Stimulated activated CD8-positive, alpha-beta memory T cell treated with anti-CD3 and anti-CD28 coated beads, Interleukin-4, amount 100 ng/mL, for 4 hours (primary cell): ENCODE measurements at regions not wholly inside any gene's neighbourhood (a gene's known extent, or its start where the extent isn't known, plus 50 kb on each side); places are given as distances from the start of the nearest gene placed in this dataset.
"Not testable (repeated sequence)": the region's sequence is repeated elsewhere in the genome, so short reads cannot be mapped to it uniquely, and the experiment has no call there.

ENCODE experiments used
- DNase-seq, 2 donors: peaks; one replicate each; pipeline ENCODE4 v3.0.0-alpha.2; 2020; ENCODE audit warnings: low read depth in 2 of 2, low spot score in 1 of 2

DNA sequence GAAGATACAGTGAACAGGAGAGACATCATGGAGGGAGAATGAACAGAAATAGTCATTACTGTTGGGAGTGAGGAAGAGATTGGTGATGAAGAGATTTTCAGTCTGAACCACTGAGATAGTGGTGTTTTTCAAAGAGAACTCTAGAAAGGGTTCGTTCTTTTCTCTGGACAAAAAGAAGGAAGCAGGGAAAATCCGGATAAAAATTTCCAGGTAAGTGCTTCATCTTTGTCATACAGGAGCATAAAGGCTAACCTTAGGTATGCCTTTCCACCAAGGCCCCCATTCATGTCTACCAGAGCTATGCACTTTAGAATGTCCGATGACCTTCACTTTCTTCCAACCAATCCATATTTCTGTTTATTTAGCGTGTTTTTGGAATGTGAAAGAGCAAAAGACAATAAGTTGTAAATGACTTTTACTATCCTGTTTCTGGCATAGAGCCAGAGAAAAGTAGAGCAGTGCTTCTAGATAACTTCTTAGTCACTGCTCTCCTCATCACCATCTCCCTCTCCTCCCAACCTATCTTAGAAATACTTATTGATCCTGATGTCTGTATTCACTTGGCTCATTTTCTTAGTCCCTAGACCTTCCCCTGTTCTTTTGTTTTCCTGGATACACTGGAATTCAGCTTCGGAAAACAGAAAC, 116.5 kb downstream of the TTC6 start:
- no peak for DNase-seq

DNA sequence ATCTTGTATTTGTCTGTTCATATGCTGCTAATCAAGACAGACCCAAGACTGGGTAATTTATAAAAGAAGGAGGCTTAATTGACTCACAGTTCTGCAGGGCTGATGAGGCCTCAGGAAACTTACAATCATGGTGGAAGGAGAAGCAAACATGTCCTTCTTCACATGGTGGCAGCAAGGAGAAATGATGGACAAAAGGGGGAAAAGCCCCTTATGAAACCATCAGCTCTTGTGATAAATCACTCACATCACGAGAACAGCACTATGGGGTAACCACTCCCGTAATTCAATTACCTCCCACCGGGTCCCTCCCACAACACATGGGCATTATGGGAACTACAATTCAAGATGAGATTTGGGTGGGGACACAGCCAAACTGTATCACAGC, 117.0 kb downstream of the TTC6 start:
- not testable (repeated sequence) for DNase-seq

DNA sequence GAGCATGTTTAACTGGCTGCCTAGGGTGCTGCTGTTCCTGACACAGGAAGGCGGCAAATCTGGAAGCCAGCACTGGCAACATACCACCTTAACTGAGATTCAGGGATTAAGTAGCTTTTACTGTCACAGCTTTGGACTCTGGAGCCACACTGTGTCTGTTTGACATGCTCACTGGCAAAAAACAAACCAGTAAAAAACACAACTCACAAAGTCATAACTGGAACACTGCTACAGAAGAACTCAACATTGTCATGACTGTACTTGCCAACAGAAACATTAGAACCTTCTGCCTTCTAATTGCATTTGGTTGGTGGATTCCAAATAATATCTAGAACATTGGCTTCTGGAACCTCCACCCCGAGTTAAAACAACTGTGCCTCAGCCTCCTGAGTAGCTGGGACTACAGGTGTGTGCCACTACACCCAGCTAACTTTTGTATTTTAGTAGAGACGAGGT, 117.6 kb downstream of the TTC6 start:
- DNase-seq, result no peak

DNA sequence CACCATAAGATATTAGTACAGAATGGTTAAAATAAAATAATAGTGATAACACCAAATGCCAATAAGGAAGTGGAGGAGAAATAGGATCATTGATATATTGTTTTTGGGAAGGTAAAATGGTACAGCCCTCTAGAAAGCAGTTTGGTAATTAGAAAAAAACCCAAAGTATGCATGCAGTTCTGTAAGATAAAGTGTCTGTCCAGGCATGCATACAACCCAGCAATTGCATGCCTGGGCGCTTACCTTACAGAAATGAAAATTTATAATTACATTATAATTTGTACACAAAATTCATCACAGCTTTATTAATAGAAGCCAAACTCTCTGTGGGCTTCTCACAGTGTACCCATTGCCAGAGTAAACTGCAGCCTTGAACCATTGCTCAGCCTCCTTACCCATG, 124.7 kb downstream of the TTC6 start:
- DNase-seq, result no peak

DNA sequence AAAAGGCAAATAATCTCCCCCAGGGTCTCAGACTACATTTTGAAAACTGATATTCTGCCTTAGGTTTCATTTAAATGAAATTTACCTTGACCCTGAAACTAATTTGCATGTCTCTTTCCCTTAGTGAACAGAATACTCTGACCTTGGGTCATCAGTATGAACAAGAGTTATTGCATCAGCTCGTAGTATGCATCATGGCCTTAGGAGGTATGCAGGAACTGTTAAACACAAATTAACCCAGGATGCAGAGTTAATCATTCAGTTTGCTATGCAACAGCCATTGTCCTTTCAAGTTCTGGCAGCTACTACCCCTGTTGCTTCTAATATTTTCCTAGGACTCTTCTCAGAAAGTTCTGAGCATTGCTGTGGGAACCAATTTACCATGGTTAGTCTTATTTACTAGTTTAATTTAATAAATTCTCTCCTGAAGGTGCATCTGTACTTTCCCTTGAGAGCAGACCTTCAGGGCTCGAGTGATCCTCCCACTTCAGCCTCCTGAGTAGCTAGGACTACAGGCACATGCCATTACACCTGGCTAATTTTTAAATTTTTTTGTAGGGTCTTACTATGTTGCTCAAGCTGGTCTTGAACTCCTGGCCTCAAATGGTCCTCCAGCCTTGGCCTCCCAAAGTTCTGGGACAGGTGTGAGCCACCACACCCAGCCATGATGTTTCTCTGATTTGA, 126.7 kb downstream of the TTC6 start:
- no peak for DNase-seq

DNA sequence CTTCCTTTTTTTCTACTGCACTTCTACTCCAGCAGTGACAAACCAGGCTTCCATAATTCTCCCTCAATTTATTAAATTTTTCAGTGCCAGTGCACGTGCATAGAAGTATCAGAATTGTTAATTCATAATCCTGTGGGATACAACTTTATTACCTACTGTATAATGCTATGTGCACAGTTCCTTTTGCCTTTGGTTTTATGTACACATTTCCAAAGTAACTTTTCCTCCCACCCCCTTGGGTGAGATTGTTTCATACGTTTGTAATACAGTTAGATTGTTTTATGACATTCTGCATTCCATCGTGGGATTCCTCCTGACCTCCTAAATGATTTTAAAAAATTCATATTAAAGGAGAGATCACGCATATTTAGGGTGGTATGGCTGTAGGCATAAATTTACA, 128.1 kb downstream of the TTC6 start:
- DNase-seq, result no peak

DNA sequence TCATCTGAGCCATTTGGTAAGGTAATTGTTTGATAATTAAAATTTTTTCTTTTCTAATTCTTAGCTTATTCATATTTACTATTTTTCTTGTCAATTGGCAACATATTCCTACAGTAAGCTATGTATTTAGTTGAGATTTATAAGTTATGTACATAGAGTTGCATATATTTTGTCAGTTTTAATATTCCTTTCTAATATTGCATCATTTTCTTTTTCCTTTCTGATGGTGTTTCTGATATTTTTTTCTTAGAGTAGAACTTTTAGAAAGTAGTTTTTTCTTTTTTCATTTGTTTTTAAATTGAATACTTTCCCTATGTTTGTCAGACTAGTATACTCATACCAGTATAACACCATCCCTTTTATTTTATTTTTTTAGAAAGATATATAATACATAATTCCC, 131.3 kb downstream of the TTC6 start:
- no peak for DNase-seq

DNA sequence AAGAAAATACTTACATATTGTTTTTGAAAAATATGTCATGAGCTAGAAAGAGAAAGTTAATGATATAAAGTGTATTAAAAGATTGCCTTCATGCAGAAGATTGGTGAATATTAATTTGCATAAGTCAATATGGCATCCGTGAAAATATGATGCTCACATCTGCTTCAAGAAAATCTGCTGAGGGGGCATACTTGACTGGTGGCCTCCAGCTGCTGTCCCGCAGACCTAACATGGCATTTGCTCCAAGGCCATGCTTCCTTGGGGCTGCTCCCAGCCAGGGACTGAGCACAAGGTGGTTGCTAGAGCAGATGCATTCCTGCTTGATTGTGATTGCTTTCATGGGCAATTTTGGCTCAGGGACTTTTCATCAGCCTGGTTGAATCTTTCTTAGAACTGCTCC, 133.8 kb downstream of the TTC6 start:
- no peak for DNase-seq

DNA sequence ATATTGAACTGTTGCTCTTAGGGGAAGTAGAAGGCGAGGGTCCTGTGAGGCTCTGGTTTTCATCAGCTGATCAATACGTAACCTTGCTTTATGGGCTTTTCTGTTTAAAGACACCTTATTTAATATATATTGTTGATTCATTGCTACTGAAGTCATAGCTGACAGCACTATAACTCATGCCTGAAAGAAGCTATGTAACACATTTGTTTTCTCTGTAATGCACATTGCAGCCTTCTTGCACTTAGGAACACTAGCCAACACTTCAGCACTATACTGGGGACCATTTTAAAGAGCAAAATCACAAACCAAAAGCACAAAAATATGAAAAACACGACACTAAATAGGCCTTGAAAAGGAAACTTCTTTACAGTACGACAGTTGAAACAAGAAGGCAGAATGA, 135.7 kb downstream of the TTC6 start:
- DNase-seq, result no peak

DNA sequence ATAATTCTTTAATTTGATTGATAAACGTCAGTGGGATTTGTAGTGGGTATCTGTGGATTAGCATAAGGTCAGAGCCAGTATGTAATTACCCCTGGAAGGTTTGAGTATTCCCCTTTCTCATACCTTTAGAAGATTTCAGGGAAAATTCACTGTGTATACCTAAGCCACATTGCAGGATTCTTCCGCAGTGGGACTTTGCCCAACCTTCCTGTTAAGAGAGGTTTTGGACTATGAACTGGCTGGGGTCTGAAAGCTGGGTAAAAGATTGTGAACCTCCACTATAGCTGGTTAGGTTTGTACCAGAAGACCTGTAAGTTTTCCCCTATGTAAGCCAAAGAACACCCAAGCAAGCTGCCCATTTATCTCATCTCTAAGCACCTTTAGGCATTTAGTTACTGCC, 150.2 kb downstream of the TTC6 start:
- DNase-seq, result no peak

DNA sequence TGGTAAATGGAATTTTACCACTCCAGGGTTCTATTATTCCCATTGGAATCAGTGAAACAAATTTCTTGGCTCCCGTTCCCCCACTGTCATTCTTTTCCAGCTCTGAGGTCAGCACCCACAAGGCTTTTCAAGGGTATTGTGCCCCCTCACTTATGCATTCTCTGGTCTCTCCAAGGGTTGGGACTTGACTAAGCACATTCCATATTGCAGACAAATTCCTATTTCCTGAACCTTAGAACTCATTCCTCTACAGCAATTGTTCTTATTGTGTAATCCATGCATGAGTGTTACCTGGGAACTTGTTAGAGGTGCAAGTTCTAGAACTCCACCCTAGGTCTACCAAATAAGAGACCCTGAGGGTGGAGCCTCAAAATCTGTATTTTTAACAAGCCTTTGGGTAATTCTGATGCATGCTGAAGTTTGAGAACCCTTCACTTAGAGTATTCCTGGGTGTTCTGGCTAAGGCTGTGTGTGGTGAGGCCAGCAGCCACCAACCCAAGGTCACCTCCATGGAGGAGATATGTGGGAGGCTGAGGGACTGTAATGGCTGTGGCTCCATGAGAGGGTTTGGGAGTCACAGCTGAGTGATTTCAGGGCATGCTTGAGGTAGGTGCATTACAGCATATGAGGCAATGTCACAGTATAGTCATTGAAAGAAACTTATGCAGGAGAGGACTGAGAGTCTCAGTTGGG, 150.9 kb downstream of the TTC6 start:
- no peak for DNase-seq

DNA sequence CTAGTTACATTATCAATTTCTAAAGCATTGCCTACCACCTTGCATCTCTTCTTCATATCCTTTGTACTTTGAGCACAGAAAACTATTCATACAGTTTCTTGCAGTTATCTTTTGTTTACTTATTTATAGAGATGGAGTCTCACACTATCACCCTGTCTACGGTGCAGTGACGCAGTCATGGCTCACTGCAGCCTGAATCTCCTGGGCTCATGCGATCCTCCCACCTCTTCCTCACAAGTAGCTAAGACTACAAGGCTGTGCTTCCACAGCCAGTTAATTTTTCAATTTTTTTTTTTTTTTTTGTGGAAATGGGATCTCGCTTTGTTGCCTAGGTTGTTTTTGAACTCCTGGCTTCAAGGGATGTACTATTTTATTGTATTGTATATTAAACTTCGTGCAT, 158.0 kb downstream of the TTC6 start:
- no peak for DNase-seq

DNA sequence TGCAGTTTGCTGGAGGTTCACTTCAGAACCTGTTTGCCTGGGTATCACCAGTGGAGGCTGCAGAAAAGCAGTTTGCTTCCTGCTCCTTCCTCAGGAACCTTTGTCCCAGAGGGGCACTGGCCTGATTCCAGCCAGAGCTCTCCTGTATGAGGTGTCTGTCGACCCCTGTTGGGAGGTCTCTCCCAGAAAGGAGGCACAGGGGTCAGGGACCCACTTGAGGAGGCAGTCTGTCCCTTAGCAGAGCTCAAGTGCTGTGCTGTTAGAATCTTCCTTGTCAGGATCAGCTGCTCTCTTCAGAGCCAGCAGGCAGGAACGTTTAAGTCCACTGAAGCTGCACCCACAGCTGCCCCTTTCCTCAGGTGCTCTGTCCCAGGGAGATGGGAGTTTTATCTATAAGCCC, 164.8 kb downstream of the TTC6 start:
- not testable (repeated sequence) for DNase-seq

DNA sequence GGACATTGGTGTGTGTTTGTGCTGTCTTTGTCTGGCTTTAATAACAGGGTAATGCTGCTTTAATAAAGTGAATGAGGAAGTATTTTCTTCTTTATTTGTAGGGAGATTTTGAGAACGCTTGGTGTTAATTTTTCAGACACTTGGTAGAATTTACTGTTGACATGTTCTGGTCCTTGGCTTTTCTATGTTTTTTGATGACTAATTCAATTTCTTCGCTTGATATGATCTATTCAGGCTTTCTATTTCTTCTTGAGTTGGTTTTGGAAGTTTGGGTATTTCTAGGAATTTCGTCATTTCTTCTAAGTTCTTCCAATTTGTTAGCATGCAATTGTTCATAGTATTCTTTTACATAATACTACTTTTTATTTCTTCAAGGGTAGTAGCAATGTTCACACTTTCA, 167.8 kb downstream of the TTC6 start:
- DNase-seq, result no peak

DNA sequence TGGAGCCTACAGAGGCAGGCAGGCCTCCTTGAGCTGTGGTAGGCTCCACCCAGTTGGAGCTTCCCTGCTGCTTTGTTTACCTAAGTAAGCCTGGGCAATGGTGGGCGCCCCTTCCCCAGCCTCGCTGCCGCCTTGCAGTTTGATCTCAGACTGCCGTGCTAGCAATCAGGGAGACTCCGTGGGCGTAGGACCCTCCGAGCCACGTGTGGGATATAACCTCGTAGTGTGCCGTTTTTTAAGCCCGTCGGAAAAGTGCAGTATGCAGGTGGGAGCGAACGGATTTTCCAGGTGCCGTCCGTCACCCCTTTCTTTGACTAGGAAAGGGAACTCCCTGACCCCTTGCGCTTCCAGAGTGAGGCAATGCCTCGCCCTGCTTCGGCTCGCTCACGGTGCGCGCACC, 176.9 kb downstream of the TTC6 start:
- DNase-seq, result not testable (repeated sequence)

DNA sequence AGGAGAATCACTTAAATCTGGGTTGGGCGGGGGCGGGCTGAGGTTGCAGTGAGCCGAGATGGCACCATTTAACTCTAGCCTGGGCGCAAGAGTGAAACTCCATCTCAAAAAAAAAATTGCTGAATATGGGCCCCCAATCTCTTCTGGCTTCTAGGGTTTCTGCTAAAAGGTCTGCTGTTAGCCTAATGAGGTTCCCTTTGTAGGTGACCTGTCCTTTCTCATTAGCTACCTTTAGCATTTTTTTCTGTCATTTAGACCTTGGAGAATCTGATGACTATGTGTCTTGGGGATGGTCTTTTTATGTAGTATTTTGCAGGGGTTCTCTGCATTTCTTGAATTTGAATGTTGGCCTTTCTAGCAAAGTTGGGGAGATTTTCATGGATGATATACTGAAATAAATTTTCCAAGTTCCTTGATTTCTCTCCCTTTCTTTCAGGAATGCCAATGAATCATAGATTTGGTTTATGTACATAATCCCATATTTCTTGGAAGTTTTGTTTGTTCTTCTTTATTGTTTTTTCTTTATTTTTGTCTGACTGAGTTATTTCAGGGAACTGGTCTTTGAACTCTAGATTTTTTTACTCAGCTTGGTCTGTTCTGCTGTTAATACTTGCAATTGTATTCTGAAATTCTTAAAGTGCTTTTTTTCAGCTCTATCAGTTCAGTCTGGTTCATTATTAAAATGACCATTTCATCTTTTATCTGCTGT, 181.5 kb downstream of the TTC6 start:
- DNase-seq, result no peak

DNA sequence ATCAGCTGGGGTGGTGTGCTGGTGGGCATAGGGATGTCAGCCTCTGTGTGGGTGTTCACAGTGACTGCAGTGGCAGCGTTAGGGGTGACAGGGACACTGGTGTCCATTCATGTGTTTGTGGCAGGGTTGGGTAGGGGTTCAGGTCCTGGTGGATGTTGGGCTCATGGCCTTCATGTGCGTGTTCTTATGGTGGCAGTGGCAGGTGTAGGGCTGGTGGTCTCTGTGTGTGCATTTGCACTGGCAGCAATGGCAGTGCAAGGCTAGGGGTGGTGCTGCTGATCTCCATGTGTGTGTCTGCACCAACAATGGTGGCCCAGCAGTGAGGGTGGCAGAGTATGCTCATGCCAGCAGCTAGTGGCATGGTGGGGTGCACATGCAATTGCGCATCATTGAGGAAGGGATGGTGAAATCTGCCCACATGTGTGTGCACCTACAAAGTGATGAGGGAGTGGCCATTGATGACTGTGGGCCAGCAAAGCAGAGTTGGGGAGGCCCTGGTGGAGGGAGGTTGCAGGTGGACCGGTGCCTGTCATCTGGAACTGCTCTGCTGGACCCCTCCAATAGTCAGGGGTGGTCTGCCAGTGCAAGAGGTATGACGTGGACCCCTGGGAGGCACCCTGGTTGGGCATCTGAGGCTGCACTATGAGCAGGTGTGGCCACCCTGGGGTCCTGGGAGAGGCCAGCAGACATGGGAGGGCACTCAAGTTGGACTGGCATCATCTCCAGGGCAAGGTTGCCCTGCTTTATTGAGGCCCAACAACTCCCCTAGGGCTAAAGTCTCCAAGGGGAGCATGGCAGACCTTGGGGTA, 182.9 kb downstream of the TTC6 start:
- no peak for DNase-seq

DNA sequence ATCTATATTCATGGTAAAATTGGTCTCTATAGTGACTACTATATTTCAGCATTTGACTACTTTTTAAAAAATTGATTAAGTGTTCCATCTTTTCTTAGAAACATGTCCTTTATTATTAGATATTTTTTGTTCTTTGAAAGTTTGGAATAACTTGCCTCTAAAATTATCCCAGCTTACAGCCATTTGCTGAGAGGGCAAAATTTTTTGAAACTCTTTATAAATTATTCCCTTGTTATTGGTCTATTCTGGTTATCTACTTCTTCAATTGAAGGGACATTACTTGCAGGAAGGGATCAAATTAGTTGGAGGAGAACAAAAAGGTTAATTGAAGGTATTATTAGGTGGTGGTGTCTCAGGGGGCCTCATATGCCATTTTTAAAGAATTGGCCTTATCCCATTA, 184.1 kb downstream of the TTC6 start:
- DNase-seq, result no peak

DNA sequence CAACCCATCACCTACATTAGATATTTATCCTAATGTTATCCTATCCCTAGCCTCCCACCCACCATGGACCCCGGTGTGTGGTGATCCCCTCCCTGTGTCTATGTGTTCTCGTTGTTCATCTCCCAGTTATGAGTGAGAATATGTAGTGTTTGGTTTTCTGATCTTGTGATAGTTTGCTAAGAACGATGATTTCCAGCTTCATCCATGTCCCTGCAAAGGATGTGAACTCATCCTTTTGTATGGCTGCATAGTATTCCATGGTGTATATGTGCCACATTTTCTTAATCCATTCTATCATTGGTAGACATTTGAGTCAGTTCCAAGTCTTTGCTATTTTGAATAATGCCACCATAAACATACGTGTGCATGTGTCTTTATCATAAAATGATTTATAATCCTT, 185.3 kb downstream of the TTC6 start:
- not testable (repeated sequence) for DNase-seq

DNA sequence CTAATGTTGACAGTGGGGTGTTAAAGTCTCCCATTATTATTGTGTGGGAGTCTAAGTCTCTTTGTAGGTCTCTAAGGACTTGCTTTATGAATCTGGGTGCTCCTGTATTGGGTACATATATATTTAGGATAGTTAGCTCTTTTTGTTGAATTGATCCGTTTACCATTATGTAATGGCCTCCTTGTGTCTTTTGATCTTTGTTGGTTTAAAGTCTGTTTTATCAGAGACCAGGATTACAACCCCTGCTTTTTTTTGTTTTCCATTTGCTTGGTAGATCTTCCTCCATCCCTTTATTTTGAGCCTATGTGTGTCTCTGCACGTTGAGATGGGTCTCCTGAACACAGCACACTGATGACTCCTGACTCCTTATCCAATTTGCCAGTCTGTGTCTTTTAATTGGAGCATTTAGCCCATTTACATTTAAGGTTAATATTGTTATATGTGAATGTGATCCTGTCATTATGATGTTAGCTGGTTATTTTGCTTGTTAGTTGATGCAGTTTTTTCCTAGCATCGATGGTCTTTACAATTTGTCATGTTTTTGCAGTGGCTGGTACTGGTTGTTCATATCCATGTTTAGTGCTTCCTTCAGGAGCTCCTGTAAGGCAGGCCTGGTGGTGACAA, 188.9 kb downstream of the TTC6 start:
- DNase-seq, result not testable (repeated sequence)

DNA sequence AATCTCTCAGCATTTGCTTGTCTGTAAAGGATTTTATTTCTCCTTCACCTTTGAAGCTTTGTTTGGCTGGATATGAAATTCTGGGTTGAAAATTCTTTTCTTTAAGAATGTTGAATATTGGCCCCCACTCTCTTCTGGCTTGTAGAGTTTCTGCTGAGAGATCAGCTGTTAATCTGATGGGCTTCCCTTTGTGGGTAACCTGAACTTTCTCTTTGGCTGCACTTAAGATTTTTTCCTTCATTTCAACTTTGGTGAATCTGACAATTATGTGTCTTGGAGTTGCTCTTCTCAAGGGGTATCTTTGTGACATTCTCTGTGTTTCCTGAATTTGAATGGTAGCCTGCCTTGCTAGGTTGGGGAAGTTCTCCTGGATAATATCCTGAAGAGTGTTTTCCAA, 189.4 kb downstream of the TTC6 start:
- DNase-seq, result not testable (repeated sequence)
